DND-41 (cell line): ENCODE measurements at regions not wholly inside any gene's neighbourhood (a gene's known extent, or its start where the extent isn't known, plus 50 kb on each side); places are given as distances from the start of the nearest gene placed in this dataset.

Source experiments
- EZH2 ChIP-seq: IDR thresholded peaks from 3 replicates; pipeline ENCODE4 v1.6.1; 2012; ENCODE audit warnings: borderline replicate concordance, low read depth, mild to moderate bottlenecking, moderate library complexity, low read length, inconsistent platforms; ENCODE audit not compliant: severe bottlenecking
- TF ChIP-seq, protein P1 (sequence below): IDR thresholded peaks from 2 replicates; pipeline ENCODE4 v1.5.1; 2012; ENCODE audit warnings: borderline replicate concordance, low read length, moderate library complexity, mild to moderate bottlenecking; ENCODE audit not compliant: poor library complexity, severe bottlenecking; ENCODE audit errors: extremely low read depth

GRCh38 chr1:197844651-197845050 is 57.8 kb upstream of the C1orf53 start:
- TF ChIP-seq, protein P1, sequence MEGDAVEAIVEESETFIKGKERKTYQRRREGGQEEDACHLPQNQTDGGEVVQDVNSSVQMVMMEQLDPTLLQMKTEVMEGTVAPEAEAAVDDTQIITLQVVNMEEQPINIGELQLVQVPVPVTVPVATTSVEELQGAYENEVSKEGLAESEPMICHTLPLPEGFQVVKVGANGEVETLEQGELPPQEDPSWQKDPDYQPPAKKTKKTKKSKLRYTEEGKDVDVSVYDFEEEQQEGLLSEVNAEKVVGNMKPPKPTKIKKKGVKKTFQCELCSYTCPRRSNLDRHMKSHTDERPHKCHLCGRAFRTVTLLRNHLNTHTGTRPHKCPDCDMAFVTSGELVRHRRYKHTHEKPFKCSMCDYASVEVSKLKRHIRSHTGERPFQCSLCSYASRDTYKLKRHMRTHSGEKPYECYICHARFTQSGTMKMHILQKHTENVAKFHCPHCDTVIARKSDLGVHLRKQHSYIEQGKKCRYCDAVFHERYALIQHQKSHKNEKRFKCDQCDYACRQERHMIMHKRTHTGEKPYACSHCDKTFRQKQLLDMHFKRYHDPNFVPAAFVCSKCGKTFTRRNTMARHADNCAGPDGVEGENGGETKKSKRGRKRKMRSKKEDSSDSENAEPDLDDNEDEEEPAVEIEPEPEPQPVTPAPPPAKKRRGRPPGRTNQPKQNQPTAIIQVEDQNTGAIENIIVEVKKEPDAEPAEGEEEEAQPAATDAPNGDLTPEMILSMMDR, result no peak
- TF ChIP-seq EZH2, result no peak
